ENCODE measurements at regions not wholly inside any gene's neighbourhood (a gene's known extent, or its start where the extent isn't known, plus 50 kb on each side); places are given as distances from the start of the nearest gene placed in this dataset.

- TF ChIP-seq REST (IDR thresholded peaks at IDR 0.05; ENCODE audit: insufficient read depth in 1 of 2, low read depth in 2 of 2, low read length in 2 of 2) (no peak), FOXP2 (optimal IDR thresholded peaks at IDR 0.05; ENCODE audit: borderline replicate concordance, extremely low read depth, extremely low read length, insufficient read depth) (no peak), TAF1 (IDR thresholded peaks at IDR 0.05; ENCODE audit: borderline replicate concordance, insufficient read depth, low read length) (no peak), SIN3A (IDR thresholded peaks at IDR 0.05; ENCODE audit: borderline replicate concordance, insufficient read depth, low read length) (no peak)
Observed at GRCh38 chr2:71990826-71991225, 156.8 kb downstream of the CYP26B1 start.
